ENCODE measurements at regions not wholly inside any gene's neighbourhood (a gene's known extent, or its start where the extent isn't known, plus 50 kb on each side); places are given as distances from the start of the nearest gene placed in this dataset.
"Not testable (repeated sequence)": the region's sequence is repeated elsewhere in the genome, so short reads cannot be mapped to it uniquely, and the experiment has no call there.

DNA sequence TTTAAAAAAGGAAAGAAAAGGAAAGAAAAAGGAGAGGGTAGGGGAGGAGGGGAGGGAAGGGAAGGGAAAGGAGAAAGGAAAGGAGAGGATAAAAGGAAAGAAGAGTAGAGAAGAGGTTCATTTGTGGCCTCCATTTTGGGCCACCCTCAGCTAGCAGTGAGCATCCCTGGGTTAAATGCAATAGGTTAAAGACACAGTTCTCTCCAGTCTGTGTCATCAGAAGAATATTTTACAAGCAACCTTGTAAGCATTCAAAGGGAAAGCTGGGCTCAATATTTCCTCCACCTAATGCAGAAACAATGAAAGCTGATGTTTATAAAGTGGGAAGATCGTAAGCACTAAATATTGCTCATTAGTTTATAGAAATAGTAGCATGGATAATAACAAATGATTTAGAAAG lies 219.1 kb upstream of the PITRM1 start:
- Histone ChIP-seq H3K4me3 (ENCODE audit: low read length in 2 of 2) (no peak overlapping the region), H3K27me3 (ENCODE audit: control insufficient read depth in 2 of 2, insufficient read depth in 2 of 2, low read length in 2 of 2) (no peaks in the 10 kb centered on the region), H3K9me3 (ENCODE audit: control insufficient read depth in 2 of 2, low read length in 2 of 2) (no peaks in the 10 kb centered on the region), H3K9ac (ENCODE audit: low read depth in 1 of 2, low read length in 2 of 2) (no peak overlapping the region), H3K27ac (ENCODE audit: low read depth in 2 of 2, low read length in 2 of 2) (no peak overlapping the region), H3K4me1 (ENCODE audit: control insufficient read depth in 2 of 2, insufficient read depth in 2 of 2, low read length in 2 of 2) (no peaks in the 10 kb centered on the region), H3K36me3 (ENCODE audit: control insufficient read depth in 2 of 2, insufficient read depth in 2 of 2, low read length in 2 of 2) (no peaks in the 10 kb centered on the region)

DNA sequence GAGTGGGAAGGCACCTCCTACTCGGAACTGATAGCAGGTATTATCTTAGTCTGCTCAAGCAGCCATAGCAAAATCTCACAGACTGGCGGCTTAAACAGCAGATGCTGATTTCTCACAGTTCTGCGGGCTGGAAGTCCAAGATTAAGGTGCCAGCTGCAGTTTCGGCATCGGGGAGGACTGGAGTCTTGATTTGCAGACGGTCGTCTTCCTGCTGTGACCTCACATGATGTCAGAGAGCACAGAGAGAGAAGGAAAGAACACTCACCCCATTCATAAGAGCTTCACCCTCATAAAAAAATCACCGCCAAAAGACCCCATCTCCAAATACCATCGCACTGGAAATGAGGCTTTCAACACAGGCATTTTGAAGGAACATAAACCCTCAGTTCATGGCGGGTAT lies 216.5 kb upstream of the PITRM1 start:
- Histone ChIP-seq H3K4me1 (ENCODE audit: control insufficient read depth in 2 of 2, insufficient read depth in 2 of 2, low read length in 2 of 2) (no peaks in the 10 kb centered on the region), H3K4me3 (ENCODE audit: low read length in 2 of 2) (no peak overlapping the region), H3K9me3 (ENCODE audit: control insufficient read depth in 2 of 2, low read length in 2 of 2) (peaks cover 5 to 6% of the 10 kb centered on the region in 2 donors), H3K27me3 (ENCODE audit: control insufficient read depth in 2 of 2, insufficient read depth in 2 of 2, low read length in 2 of 2) (no peaks in the 10 kb centered on the region), H3K36me3 (ENCODE audit: control insufficient read depth in 2 of 2, insufficient read depth in 2 of 2, low read length in 2 of 2) (no peaks in the 10 kb centered on the region), H3K9ac (ENCODE audit: low read depth in 1 of 2, low read length in 2 of 2) (no peak overlapping the region), H3K27ac (ENCODE audit: low read depth in 2 of 2, low read length in 2 of 2) (no peak overlapping the region)

DNA sequence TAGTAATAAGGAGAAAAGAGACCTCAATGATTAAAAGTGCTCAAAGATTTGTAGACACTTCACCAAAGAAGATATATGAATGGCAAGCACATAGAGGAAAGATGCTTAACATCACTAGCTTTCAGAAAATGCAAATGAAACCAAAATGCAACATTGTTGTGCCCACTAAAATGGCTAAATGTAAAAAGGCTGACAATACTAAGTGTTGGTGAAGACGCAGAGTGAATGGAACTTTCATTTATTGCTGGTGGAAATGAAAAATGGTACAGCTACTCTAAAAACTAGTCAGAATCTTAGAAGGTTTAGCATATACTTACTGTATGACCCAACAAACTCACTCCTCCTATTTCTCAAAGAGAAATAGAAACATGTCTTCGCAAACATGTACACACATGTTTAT lies 212.9 kb upstream of the PITRM1 start:
- peaks cover 5 to 6% of the 10 kb centered on the region in 2 donors for H3K9me3 ChIP-seq (ENCODE audit: control insufficient read depth in 2 of 2, low read length in 2 of 2)
- H3K4me3 ChIP-seq (ENCODE audit: low read length in 2 of 2), result no peak overlapping the region
- H3K36me3 ChIP-seq (ENCODE audit: control insufficient read depth in 2 of 2, insufficient read depth in 2 of 2, low read length in 2 of 2), result no peaks in the 10 kb centered on the region
- H3K27me3 ChIP-seq (ENCODE audit: control insufficient read depth in 2 of 2, insufficient read depth in 2 of 2, low read length in 2 of 2), result no peaks in the 10 kb centered on the region
- H3K4me1 ChIP-seq (ENCODE audit: control insufficient read depth in 2 of 2, insufficient read depth in 2 of 2, low read length in 2 of 2), result no peaks in the 10 kb centered on the region
- H3K27ac ChIP-seq (ENCODE audit: low read depth in 2 of 2, low read length in 2 of 2), result no peak overlapping the region
- H3K9ac ChIP-seq (ENCODE audit: low read depth in 1 of 2, low read length in 2 of 2), result no peak overlapping the region

DNA sequence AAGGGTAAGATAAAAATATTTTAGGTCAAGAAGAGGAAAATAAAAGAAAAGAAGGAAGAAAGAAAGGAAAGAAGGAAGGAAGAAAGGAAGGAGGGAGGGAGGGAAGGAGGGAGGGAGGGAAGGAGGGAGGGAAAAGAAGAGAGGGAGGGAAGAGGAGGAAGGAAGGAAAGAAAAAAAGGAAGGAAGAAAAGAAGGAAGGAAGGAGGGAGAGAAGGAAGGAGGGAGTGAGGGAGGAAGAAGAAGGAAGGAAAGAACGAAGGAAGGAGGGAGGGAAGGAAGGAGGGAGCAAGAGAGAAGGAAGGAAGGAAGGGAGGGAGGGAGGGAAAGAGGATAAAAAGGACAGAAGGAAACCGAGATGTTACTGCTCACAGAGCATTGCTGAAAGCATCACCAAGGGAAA lies 209.5 kb upstream of the PITRM1 start:
- no peaks in the 10 kb centered on the region for H3K27me3 ChIP-seq (ENCODE audit: control insufficient read depth in 2 of 2, insufficient read depth in 2 of 2, low read length in 2 of 2)
- H3K9ac ChIP-seq (ENCODE audit: low read depth in 1 of 2, low read length in 2 of 2), result no peak overlapping the region
- H3K4me1 ChIP-seq (ENCODE audit: control insufficient read depth in 2 of 2, insufficient read depth in 2 of 2, low read length in 2 of 2), result no peaks in the 10 kb centered on the region
- no peak overlapping the region for H3K4me3 ChIP-seq (ENCODE audit: low read length in 2 of 2)
- H3K36me3 ChIP-seq (ENCODE audit: control insufficient read depth in 2 of 2, insufficient read depth in 2 of 2, low read length in 2 of 2), result no peaks in the 10 kb centered on the region
- peaks cover 6 to 9% of the 10 kb centered on the region in 2 donors for H3K9me3 ChIP-seq (ENCODE audit: control insufficient read depth in 2 of 2, low read length in 2 of 2)
- H3K27ac ChIP-seq (ENCODE audit: low read depth in 2 of 2, low read length in 2 of 2), result no peak overlapping the region

DNA sequence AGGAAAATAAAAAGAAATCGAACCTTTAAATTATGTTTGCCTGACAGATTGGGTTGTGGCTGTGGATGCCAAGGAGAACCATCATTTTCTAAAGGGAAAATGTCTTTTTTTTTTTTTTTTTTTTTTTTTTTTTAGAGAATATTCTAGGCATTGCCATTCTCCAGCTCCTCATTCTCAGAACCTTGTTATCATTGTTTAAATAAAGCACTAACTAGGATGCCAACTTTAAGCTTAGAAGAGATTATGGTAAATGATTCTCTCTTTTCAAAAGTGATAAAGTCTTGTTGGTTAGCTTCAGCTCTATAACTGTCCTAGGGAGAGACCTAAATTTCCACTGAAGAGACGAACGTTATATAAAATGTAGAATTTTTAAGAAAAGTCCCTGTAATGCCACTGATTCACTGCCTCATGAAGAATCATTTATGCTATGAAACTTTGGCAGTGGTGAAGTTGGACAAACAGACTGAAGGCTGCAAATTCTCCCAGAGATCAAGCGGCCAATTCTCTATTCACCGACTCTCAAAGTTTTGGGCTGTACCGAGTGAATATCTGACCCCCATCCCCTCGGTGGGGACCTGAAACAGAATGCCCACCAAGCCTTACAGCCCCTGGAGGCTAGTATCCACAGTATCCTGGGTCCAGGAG lies 207.9 kb upstream of the PITRM1 start:
- Histone ChIP-seq H3K4me3 (ENCODE audit: low read length in 2 of 2) (no peak overlapping the region), H3K4me1 (ENCODE audit: control insufficient read depth in 2 of 2, insufficient read depth in 2 of 2, low read length in 2 of 2) (no peaks in the 10 kb centered on the region), H3K9me3 (ENCODE audit: control insufficient read depth in 2 of 2, low read length in 2 of 2) (peaks cover under 1 to 7% of the 10 kb centered on the region in 2 donors), H3K27me3 (ENCODE audit: control insufficient read depth in 2 of 2, insufficient read depth in 2 of 2, low read length in 2 of 2) (no peaks in the 10 kb centered on the region), H3K9ac (ENCODE audit: low read depth in 1 of 2, low read length in 2 of 2) (no peak overlapping the region), H3K36me3 (ENCODE audit: control insufficient read depth in 2 of 2, insufficient read depth in 2 of 2, low read length in 2 of 2) (no peaks in the 10 kb centered on the region), H3K27ac (ENCODE audit: low read depth in 2 of 2, low read length in 2 of 2) (no peak overlapping the region)

DNA sequence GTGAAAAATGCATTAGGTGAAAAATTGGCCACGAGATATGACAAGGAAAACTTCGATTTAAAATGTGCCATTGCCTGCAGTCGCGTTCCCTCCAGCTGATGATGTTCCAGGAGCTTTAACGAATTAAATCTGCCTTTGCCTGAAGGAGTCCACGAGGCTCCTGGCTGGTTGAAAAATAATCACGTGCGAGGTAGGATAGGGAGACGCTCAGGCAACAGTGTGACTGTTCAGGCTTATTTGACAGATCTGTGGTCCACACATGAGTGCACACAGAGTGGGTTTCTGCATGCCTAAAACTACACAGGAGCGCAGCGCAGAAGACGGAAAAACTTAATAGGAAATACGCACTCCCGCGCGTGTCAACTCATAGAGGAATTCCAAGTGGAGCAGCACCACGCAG lies 204.0 kb upstream of the PITRM1 start:
- peaks cover 0 to 4% of the 10 kb centered on the region in 2 donors for H3K9me3 ChIP-seq (ENCODE audit: control insufficient read depth in 2 of 2, low read length in 2 of 2)
- H3K27me3 ChIP-seq (ENCODE audit: control insufficient read depth in 2 of 2, insufficient read depth in 2 of 2, low read length in 2 of 2), result no peaks in the 10 kb centered on the region
- H3K27ac ChIP-seq (ENCODE audit: low read depth in 2 of 2, low read length in 2 of 2), result no peak overlapping the region
- no peak overlapping the region for H3K9ac ChIP-seq (ENCODE audit: low read depth in 1 of 2, low read length in 2 of 2)
- H3K4me3 ChIP-seq (ENCODE audit: low read length in 2 of 2), result no peak overlapping the region
- no peaks in the 10 kb centered on the region for H3K36me3 ChIP-seq (ENCODE audit: control insufficient read depth in 2 of 2, insufficient read depth in 2 of 2, low read length in 2 of 2)
- H3K4me1 ChIP-seq (ENCODE audit: control insufficient read depth in 2 of 2, insufficient read depth in 2 of 2, low read length in 2 of 2), result no peaks in the 10 kb centered on the region

DNA sequence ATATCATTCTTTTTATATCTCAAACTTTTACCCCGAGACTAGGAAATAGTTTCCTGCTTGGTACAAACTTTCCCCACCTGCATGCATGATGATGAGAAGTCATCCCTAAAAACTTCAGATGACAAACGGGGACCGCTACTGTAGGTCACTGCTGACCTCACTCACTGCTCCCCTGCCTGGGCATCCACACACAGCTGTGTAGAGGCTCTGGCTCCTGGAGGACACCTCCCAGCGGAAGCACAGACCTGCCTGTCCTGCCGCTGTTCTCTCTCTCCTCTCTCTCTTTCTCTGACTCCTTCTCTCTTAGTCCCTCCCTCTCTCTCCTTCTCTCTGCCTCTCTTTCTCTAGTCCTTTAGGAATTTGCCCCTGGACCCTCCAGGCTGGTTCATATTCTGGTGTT lies 202.9 kb upstream of the PITRM1 start:
- no peaks in the 10 kb centered on the region for H3K36me3 ChIP-seq (ENCODE audit: control insufficient read depth in 2 of 2, insufficient read depth in 2 of 2, low read length in 2 of 2)
- no peaks in the 10 kb centered on the region for H3K4me1 ChIP-seq (ENCODE audit: control insufficient read depth in 2 of 2, insufficient read depth in 2 of 2, low read length in 2 of 2)

DNA sequence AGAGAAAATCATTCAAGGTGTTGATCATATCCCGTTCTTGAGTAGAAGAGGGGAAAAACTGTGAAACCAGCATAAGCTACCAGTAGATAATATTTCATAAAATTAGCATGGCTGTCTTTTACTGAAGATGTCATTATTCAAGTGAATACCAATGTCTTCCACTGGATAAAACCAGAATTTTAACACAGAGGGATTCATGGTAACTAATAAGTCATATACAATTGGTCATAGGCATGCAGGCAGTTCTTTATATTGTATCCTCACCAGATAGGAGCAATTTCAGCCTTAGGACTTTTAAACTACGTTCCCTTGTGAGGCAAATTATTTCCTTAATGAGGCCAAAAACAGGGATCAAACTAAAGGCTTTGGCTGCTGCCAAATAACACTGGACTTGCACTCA lies 202.3 kb upstream of the PITRM1 start:
- Histone ChIP-seq H3K4me1 (ENCODE audit: control insufficient read depth in 2 of 2, insufficient read depth in 2 of 2, low read length in 2 of 2) (no peaks in the 10 kb centered on the region), H3K4me3 (ENCODE audit: low read length in 2 of 2) (no peak overlapping the region), H3K9me3 (ENCODE audit: control insufficient read depth in 2 of 2, low read length in 2 of 2) (peaks cover 0 to 4% of the 10 kb centered on the region in 2 donors)

More for the DNA sequence above, 202.9 kb upstream of the PITRM1 start:
- Histone ChIP-seq H3K27me3 (ENCODE audit: control insufficient read depth in 2 of 2, insufficient read depth in 2 of 2, low read length in 2 of 2) (no peaks in the 10 kb centered on the region), H3K27ac (ENCODE audit: low read depth in 2 of 2, low read length in 2 of 2) (no peak overlapping the region), H3K9me3 (ENCODE audit: control insufficient read depth in 2 of 2, low read length in 2 of 2) (peaks cover 0 to 4% of the 10 kb centered on the region in 2 donors), H3K9ac (ENCODE audit: low read depth in 1 of 2, low read length in 2 of 2) (no peak overlapping the region), H3K4me3 (ENCODE audit: low read length in 2 of 2) (no peak overlapping the region)

DNA sequence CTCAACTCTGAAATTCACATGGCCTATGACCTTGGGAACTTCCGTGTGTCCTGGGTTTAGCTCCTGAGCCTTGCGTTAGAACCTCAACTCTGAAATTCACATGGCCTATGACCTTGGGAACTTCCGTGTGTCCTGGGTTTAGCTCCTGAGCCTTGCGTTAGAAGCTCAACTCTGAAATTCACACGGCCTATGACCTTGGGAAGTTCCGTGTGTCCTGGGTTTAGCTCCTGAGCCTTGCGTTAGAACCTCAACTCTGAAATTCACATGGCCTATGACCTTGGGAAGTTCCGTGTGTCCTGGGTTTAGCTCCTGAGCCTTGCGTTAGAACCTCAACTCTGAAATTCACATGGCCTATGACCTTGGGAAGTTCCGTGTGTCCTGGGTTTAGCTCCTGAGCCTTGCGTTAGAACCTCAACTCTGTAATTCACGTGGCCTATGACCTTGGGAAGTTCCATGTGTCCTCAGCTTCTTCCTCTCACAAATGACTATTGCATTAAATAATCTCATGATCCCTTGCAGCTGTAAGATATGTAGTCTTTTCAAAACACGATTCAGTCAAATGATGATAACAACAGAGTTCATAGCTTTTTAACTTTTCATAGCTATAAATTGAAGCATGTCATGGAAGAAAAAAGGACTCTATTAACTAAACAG lies 200.9 kb upstream of the PITRM1 start:
- not testable (repeated sequence) for H3K27me3 ChIP-seq (ENCODE audit: control insufficient read depth in 2 of 2, insufficient read depth in 2 of 2, low read length in 2 of 2); H3K27ac ChIP-seq (ENCODE audit: low read depth in 2 of 2, low read length in 2 of 2); H3K36me3 ChIP-seq (ENCODE audit: control insufficient read depth in 2 of 2, insufficient read depth in 2 of 2, low read length in 2 of 2); H3K9ac ChIP-seq (ENCODE audit: low read depth in 1 of 2, low read length in 2 of 2); H3K4me3 ChIP-seq (ENCODE audit: low read length in 2 of 2); H3K9me3 ChIP-seq (ENCODE audit: control insufficient read depth in 2 of 2, low read length in 2 of 2); H3K4me1 ChIP-seq (ENCODE audit: control insufficient read depth in 2 of 2, insufficient read depth in 2 of 2, low read length in 2 of 2)

More for the DNA sequence above, 202.3 kb upstream of the PITRM1 start:
- Histone ChIP-seq H3K9ac (ENCODE audit: low read depth in 1 of 2, low read length in 2 of 2) (no peak overlapping the region), H3K36me3 (ENCODE audit: control insufficient read depth in 2 of 2, insufficient read depth in 2 of 2, low read length in 2 of 2) (no peaks in the 10 kb centered on the region), H3K27me3 (ENCODE audit: control insufficient read depth in 2 of 2, insufficient read depth in 2 of 2, low read length in 2 of 2) (no peaks in the 10 kb centered on the region), H3K27ac (ENCODE audit: low read depth in 2 of 2, low read length in 2 of 2) (no peak overlapping the region)

DNA sequence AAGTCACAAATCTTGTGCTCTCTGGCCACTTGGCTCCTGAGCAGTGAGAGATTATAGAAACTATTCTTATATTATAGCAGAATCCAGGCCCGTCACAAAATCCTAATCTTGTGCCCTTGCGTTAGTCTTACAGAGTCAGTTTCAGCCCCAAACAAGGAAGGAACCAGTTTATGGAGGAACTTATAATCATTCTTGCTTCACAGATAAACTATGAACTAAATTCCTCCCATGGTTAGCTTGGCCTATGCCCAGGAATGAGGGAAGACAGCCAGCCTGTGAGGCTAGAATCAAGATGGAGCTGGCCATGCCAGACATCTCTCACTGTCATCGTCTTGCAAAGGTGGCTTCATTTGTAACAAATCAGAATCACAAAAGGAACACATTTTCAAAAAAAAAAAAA lies 199.7 kb upstream of the PITRM1 start:
- Histone ChIP-seq H3K4me3 (ENCODE audit: low read length in 2 of 2) (no peak overlapping the region), H3K36me3 (ENCODE audit: control insufficient read depth in 2 of 2, insufficient read depth in 2 of 2, low read length in 2 of 2) (no peaks in the 10 kb centered on the region), H3K27ac (ENCODE audit: low read depth in 2 of 2, low read length in 2 of 2) (no peak overlapping the region), H3K4me1 (ENCODE audit: control insufficient read depth in 2 of 2, insufficient read depth in 2 of 2, low read length in 2 of 2) (no peaks in the 10 kb centered on the region), H3K9ac (ENCODE audit: low read depth in 1 of 2, low read length in 2 of 2) (no peak overlapping the region), H3K9me3 (ENCODE audit: control insufficient read depth in 2 of 2, low read length in 2 of 2) (no peaks in the 10 kb centered on the region), H3K27me3 (ENCODE audit: control insufficient read depth in 2 of 2, insufficient read depth in 2 of 2, low read length in 2 of 2) (no peaks in the 10 kb centered on the region)
